Activated naive CD8-positive, alpha-beta T cell treated with anti-CD3 and anti-CD28 coated beads for 36 hours (primary cell): ENCODE measurements at regions not wholly inside any gene's neighbourhood (a gene's known extent, or its start where the extent isn't known, plus 50 kb on each side); places are given as distances from the start of the nearest gene placed in this dataset.

Source experiments
- DNase-seq: peaks from one replicate; pipeline ENCODE4 v3.0.0; 2021
- H3K27ac Mint-ChIP-seq: one replicate; pipeline ENCODE4 v1.8.0; 2022; ENCODE audit warnings: mild to moderate bottlenecking, moderate library complexity, mixed read lengths
- H3K27me3 Mint-ChIP-seq: one replicate; pipeline ENCODE4 v1.8.0; 2022; ENCODE audit warnings: mild to moderate bottlenecking, mixed read lengths
- H3K36me3 Mint-ChIP-seq: one replicate; pipeline ENCODE4 v1.8.0; 2021; ENCODE audit warnings: mild to moderate bottlenecking, mixed read lengths
- H3K4me1 Mint-ChIP-seq: one replicate; pipeline ENCODE4 v1.8.0; 2021; ENCODE audit warnings: mixed read lengths
- H3K4me3 Mint-ChIP-seq: one replicate; pipeline ENCODE4 v1.8.0; 2022; ENCODE audit warnings: mild to moderate bottlenecking, moderate library complexity, mixed read lengths
- H3K9me3 Mint-ChIP-seq: one replicate; pipeline ENCODE4 v1.8.0; 2022; ENCODE audit warnings: mixed read lengths

DNA sequence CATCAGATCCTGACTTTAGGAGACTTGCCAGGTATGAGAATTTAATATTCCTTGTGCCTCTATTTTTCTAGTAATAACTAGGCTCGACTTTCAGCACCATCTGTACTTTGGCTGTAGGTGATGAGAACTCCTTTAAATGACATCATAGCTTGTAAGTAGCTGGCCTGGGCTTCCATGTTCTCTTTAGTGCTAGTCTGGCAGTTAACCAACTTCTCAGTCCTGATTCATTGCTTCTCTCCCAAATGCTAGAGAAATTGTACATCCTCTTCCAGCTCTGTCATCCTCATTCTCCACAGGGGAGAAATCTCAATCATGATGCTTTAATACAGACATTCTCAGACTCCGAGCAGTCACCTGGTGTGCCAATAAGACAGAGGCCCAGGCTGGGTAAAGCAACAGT, 143.5 kb upstream of the MOCS1 start:
- no peak overlapping the region for H3K4me3 Mint-ChIP-seq
- no peak overlapping the region for H3K27ac Mint-ChIP-seq
- H3K36me3 Mint-ChIP-seq, result no peaks in the 10 kb centered on the region
- DNase-seq, result no peak
- peaks cover 26% of the 10 kb centered on the region for H3K27me3 Mint-ChIP-seq
- no peaks in the 10 kb centered on the region for H3K4me1 Mint-ChIP-seq
- no peaks in the 10 kb centered on the region for H3K9me3 Mint-ChIP-seq

DNA sequence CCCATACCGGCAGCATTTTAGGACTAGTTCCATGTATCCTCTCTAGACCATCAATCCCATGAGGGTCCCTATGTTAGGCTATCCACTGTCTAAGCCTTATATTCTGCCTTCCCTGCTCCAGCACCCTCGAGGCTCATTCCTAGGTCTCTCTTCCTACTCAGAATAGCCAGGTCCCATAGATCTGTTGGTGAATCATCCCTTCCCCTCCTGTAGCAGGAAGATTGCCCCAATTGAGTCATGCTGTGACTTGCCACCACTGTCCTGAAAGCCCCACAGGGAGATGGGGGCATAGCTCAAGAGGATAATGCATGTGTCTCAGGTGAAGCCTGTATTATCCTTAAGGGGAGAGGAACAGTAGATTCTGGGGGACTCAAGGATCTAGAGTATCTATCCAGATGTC, 143.1 kb upstream of the MOCS1 start:
- Mint-ChIP-seq H3K4me1 (no peaks in the 10 kb centered on the region), H3K27me3 (peaks cover 30% of the 10 kb centered on the region), H3K36me3 (no peaks in the 10 kb centered on the region), H3K4me3 (no peak overlapping the region), H3K27ac (no peak overlapping the region), H3K9me3 (no peaks in the 10 kb centered on the region)
- no peak for DNase-seq

DNA sequence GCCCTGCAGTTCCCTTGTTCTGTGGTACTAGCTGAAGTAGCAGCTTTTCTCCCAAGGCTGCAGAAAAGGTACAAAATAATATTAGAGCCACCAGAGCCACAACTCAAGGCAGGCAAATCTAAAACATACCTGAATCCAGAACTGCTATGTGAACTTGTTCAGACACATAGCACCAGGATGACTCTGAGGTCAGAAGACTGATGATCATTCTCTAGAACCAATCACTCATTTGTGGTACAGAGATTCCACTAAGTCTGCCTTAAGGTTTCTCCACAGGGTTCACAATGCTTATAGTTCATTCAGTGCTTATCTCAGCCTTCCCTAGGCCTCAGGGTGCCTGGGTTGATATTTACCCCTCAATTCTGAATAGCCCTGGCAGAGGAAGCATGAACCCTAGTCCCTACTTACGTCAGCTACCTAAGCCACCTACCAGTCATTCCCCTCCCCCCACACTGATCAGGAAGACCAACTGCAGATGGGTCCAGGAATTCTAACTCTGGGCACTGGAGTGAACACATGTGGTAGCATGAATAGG, 140.9 kb upstream of the MOCS1 start:
- Mint-ChIP-seq H3K36me3 (no peaks in the 10 kb centered on the region), H3K27me3 (peaks cover 30% of the 10 kb centered on the region), H3K27ac (no peak overlapping the region), H3K4me3 (no peak overlapping the region), H3K4me1 (no peaks in the 10 kb centered on the region), H3K9me3 (no peaks in the 10 kb centered on the region)
- DNase-seq, result no peak

DNA sequence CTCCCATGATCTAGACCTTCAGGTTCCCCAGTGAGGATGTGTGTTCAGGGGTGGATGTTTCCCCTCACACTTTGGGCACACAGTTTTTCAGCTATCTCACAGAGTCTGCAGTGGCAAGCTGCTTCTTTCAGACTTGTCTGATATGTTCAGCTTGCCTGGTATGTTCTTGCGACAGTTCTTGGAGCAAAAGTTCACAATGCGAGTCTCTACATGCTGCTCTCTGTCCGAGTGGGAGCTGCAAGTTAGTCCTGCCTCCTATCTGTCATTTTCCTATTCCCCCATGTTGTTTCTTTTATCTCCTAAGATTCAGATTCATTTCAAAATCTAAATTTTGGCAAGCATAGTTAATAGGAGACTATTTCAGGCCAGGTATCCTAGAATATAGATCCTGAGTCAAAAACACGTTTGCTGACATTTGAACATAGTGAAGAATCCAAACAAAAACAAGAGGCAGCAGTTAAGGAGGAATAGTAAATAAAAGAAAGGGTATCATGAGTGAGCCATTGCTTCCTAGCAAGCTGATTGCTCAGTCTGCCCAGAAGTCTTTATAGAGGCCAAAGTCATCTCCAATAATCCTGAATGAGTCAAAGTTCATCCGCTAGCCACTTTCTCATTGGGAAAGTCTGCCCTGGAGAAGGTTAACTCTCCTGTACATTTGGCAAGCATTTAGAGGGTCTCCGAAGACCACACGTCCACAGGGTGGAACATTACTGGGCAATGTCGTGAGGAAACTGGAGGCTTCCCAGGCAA, 140.2 kb upstream of the MOCS1 start:
- no peak for DNase-seq
- Mint-ChIP-seq H3K36me3 (no peaks in the 10 kb centered on the region), H3K4me3 (no peak overlapping the region), H3K27me3 (peaks cover 30% of the 10 kb centered on the region), H3K27ac (no peak overlapping the region), H3K4me1 (no peaks in the 10 kb centered on the region), H3K9me3 (no peaks in the 10 kb centered on the region)

DNA sequence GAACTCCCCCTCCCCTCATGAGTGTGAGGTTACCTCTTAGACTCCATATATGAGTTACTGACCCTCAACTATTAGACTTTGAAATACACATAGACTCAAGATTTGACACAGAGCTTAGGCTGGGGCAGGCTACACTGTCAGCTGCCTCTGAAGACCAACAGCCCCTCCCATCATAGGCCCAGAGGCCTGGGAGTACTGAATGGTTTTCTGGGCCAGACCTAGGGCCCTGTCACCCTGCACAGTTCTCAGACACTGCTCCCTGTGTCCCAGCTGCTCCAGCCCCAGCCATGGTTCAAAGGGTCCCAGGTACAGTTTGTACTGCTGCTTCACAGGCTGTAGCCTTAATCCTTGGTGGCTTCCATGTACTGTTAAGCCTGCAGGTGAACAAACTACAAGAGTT, 132.1 kb upstream of the MOCS1 start:
- no peaks in the 10 kb centered on the region for H3K36me3 Mint-ChIP-seq
- no peaks in the 10 kb centered on the region for H3K4me1 Mint-ChIP-seq
- no peaks in the 10 kb centered on the region for H3K27me3 Mint-ChIP-seq
- no peak overlapping the region for H3K27ac Mint-ChIP-seq
- peaks cover 11% of the 10 kb centered on the region for H3K9me3 Mint-ChIP-seq
- DNase-seq, result no peak
- no peak overlapping the region for H3K4me3 Mint-ChIP-seq

DNA sequence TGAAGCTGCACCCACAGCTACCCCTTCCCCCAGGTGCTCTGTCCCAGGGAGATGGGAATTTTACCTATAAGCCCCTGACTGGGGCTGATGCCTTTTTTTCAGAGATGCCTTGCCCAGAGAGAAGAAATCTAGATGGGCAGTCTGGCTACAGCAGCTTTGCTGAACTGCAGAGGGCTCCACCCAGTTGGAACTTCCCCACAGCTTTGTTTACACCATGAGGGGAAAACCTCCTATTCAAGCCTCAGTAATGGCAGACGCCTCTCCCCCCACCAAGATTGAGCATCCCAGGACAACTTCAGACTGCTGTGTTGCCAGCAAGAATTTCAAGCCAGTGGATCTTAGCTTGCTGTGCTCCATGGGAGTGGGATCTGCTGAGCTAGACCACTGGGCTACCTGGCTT, 122.6 kb upstream of the MOCS1 start:
- no peak overlapping the region for H3K4me3 Mint-ChIP-seq
- H3K4me1 Mint-ChIP-seq, result no peaks in the 10 kb centered on the region
- H3K9me3 Mint-ChIP-seq, result no peaks in the 10 kb centered on the region
- peaks cover 5% of the 10 kb centered on the region for H3K27me3 Mint-ChIP-seq
- no peak overlapping the region for H3K27ac Mint-ChIP-seq
- H3K36me3 Mint-ChIP-seq, result no peaks in the 10 kb centered on the region
- DNase-seq, result no peak

DNA sequence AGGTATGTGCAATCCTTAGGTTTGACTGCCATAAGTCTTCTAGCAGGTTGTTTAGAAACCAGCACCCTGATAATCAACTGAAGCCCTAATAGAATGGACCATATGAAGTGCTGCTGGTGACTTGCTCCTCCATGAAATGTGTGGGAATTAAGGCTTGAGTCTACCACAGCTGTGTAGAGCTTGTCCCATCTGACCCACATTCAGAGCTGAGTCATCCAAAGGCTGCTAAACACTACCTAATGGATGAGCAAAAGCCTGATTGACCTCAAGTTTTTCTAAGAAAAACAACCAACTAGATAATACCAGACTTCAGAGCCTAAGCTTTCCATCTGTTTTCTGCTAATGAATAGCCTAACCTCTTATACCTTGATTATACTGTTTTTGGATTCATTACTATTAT, 120.3 kb upstream of the MOCS1 start:
- Mint-ChIP-seq H3K27ac (no peak overlapping the region), H3K4me3 (no peak overlapping the region), H3K4me1 (no peaks in the 10 kb centered on the region), H3K9me3 (peaks cover 2% of the 10 kb centered on the region), H3K36me3 (no peaks in the 10 kb centered on the region), H3K27me3 (peaks cover 13% of the 10 kb centered on the region)
- no peak for DNase-seq

DNA sequence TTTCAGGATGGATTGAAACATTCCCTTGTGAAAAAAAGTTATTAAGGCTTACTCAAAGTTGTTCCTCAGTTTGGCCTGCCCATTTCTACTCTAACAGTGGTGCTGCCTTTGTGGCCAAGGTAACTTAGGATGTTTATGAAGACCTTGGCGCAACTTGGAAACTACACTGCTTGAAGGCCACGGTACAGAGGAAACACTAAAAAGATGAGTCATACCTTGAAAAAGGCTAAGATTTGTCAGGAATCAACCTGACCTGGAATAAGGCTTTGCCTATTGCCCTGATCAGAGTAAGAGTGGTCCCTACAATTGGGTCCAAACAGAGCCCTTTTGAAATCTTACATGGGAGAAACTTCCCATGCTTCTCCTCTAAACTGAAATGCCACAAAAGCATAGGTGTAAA, 119.9 kb upstream of the MOCS1 start:
- no peak for DNase-seq
- Mint-ChIP-seq H3K27me3 (peaks cover 13% of the 10 kb centered on the region), H3K4me3 (no peak overlapping the region), H3K9me3 (peaks cover 2% of the 10 kb centered on the region), H3K36me3 (no peaks in the 10 kb centered on the region), H3K27ac (no peak overlapping the region), H3K4me1 (no peaks in the 10 kb centered on the region)

DNA sequence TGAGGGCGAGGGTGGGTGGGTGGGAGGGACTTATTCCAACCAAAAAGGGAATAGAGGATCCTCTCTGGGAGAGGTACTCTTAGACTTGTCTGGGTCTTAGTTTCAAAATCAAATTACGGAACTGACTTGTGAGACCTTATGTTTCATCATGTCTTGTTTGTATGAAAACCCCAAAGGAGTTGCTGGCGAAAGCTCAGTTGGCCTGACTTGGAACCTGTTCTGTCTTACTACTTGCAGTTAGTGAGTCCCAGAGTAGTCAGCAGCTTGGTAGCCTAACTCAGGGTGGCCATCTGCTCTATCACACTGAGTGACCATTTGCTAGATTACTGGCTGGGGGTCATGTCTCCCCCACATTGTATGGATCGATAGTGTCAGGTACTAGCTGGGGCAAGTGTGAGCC, 114.9 kb upstream of the MOCS1 start:
- no peak for DNase-seq

DNA sequence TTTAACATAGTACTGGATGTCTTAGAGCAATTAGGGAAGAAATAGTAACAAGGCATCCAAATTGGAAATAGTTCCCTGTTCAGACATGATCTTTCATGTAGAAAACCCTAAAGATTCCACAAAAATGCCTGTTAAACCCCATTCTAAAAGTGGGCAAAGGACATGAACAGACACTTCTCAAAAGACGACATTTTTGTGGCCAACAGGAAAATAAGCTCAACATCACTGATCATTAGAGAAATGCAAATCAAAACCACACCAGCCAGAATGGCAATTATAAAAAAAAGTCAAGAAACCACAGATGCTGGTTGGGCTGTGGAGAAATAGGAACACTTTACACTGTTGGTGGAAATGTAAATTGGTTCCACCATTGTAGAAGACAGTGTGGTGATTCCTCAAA, 109.9 kb upstream of the MOCS1 start:
- DNase-seq, result no peak
- Mint-ChIP-seq H3K36me3 (no peaks in the 10 kb centered on the region), H3K27me3 (peaks cover 19% of the 10 kb centered on the region), H3K9me3 (peaks cover 5% of the 10 kb centered on the region), H3K4me1 (peaks cover 3% of the 10 kb centered on the region), H3K4me3 (no peak overlapping the region), H3K27ac (no peak overlapping the region)

More for the DNA sequence above, 114.9 kb upstream of the MOCS1 start:
- Mint-ChIP-seq H3K4me1 (no peaks in the 10 kb centered on the region), H3K4me3 (no peak overlapping the region), H3K27ac (no peak overlapping the region), H3K36me3 (no peaks in the 10 kb centered on the region), H3K9me3 (peaks cover 2% of the 10 kb centered on the region), H3K27me3 (peaks cover 14% of the 10 kb centered on the region)

DNA sequence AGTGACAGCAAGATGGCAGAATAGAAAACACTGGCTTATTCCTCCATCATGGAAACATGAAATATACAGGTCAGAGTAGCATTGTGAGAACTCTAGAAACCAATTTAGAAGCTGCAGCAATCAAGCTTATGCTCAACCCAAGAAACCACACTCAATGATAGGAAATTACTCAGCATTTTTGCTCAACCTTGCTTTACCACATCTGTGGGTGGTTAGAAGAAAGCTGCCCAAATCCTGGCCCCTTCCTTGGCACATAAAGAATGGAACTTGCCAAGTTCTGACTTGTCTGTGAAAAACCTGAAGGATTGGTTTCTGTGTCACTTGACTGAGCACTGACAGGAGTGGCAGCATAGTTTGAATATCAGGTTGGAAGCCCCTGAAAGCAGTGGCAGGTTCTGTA, 108.0 kb upstream of the MOCS1 start:
- H3K4me3 Mint-ChIP-seq, result no peak overlapping the region

DNA sequence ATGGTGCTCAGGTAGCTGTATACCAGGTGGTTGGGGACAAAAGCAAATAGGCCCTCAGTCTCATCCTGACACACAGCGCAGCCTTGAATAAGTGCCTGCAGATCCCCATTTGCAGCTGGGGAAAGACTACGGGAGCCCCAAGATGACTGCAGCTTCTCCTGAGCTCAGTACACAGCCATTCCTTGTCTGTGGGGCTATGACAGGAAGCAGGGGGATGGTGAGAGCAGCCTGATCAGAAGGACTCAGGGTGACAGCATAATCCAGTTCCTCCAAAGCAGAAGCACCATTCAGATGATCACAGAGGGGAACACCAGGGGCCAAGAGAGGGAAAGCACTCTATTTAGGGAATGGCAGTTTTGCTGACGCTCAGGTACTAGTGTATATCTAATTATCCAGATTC, 104.8 kb upstream of the MOCS1 start:
- H3K36me3 Mint-ChIP-seq, result no peaks in the 10 kb centered on the region
- peaks cover 3% of the 10 kb centered on the region for H3K4me1 Mint-ChIP-seq
- H3K27ac Mint-ChIP-seq, result no peak overlapping the region
- no peak for DNase-seq
- H3K4me3 Mint-ChIP-seq, result no peak overlapping the region
- peaks cover 18% of the 10 kb centered on the region for H3K27me3 Mint-ChIP-seq
- H3K9me3 Mint-ChIP-seq, result peaks cover 5% of the 10 kb centered on the region

More for the DNA sequence above, 108.0 kb upstream of the MOCS1 start:
- H3K36me3 Mint-ChIP-seq, result no peaks in the 10 kb centered on the region
- peaks cover 18% of the 10 kb centered on the region for H3K27me3 Mint-ChIP-seq
- DNase-seq, result no peak
- H3K4me1 Mint-ChIP-seq, result peaks cover 3% of the 10 kb centered on the region
- H3K27ac Mint-ChIP-seq, result no peak overlapping the region
- H3K9me3 Mint-ChIP-seq, result peaks cover 5% of the 10 kb centered on the region

DNA sequence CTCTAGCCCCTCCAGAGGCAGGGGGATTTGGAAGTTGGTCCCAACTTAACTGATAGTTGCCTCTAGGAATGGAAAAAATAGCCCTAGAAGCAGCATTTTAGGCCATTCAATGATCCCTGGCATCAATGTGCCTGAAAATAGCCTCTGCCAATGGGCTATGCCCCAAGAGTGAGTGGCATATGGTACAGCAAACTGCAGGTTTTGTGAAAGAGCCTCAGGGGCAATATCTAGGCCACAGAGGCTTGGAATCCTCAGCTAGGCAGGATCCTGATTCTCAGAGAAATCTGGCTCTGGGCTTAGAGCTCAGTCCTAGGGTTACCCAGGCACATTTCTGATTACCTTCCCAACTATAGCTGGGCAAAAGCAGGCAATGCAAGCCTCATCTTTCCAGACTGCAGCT, 104.4 kb upstream of the MOCS1 start:
- H3K27me3 Mint-ChIP-seq, result peaks cover 18% of the 10 kb centered on the region
- no peak overlapping the region for H3K4me3 Mint-ChIP-seq
- H3K4me1 Mint-ChIP-seq, result peaks cover 3% of the 10 kb centered on the region
- H3K36me3 Mint-ChIP-seq, result no peaks in the 10 kb centered on the region
- DNase-seq, result no peak
- peaks cover 5% of the 10 kb centered on the region for H3K9me3 Mint-ChIP-seq
- no peak overlapping the region for H3K27ac Mint-ChIP-seq

DNA sequence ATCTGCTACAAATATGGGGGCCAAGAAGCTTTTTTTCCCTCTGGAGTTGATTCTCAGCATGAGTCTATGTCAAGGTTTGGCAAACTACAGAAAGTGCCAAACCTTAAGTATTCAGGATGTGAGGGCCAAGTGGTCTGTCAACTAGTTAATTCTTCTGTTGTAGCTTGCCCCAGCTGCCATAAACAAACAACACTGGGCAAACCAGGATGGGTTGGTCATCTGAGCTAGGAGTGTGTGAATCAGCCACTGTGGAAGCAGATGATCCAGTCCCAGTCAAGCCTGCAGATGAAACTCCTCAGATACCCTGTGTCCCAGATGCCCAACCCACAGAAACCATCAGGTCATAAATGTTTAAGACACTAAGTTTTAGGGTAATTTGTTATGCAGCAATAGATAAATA, 103.0 kb upstream of the MOCS1 start:
- H3K27ac Mint-ChIP-seq, result no peak overlapping the region

DNA sequence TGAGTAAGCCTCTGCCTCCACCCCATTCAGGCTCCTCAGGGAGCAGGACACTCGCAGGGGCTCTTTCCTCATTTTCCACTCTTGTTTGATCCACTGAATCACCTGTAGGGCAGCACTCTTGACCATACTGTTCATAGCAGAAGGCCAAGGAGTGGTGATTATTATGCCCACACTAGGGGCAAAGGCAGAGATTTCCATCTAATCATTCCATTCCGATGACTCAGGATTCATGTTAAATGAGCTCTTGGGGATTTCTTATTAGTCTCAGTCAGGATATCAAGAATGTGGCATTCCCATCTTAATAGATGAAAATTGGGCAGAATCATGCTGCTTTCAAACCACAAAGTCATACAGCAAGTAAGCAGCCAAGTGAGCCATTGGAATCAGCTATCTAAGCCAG, 101.9 kb upstream of the MOCS1 start:
- peaks cover 8% of the 10 kb centered on the region for H3K27me3 Mint-ChIP-seq
- no peak for DNase-seq
- H3K36me3 Mint-ChIP-seq, result no peaks in the 10 kb centered on the region
- no peak overlapping the region for H3K4me3 Mint-ChIP-seq
- H3K9me3 Mint-ChIP-seq, result peaks cover 1% of the 10 kb centered on the region
- H3K27ac Mint-ChIP-seq, result no peak overlapping the region
- H3K4me1 Mint-ChIP-seq, result no peaks in the 10 kb centered on the region

More for the DNA sequence above, 103.0 kb upstream of the MOCS1 start:
- Mint-ChIP-seq H3K36me3 (no peaks in the 10 kb centered on the region), H3K27me3 (peaks cover 15% of the 10 kb centered on the region), H3K4me1 (peaks cover 3% of the 10 kb centered on the region), H3K4me3 (no peak overlapping the region), H3K9me3 (peaks cover 5% of the 10 kb centered on the region)
- no peak for DNase-seq

DNA sequence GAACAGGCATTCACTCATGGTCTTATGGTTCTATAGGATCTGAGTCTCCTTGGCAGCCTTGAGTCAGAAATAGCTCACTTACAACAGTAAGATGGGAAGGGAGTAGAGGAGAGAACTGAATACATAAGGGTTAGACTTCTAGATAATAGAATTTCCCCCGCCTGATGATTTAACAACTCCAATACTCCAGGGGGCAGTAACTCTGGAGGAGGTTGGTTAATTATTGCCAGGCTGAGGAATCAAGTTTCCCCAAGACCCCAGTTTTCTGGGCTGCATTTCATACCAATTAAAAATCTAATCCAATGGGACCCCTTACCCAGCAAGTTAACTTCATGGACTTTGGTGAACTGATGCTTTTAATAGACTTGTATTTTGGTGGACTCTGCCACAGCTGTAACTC, 94.2 kb upstream of the MOCS1 start:
- Mint-ChIP-seq H3K4me1 (no peaks in the 10 kb centered on the region), H3K4me3 (no peak overlapping the region), H3K27me3 (peaks cover 7% of the 10 kb centered on the region), H3K36me3 (no peaks in the 10 kb centered on the region), H3K9me3 (peaks cover 1% of the 10 kb centered on the region), H3K27ac (no peak overlapping the region)
- DNase-seq, result no peak
